Mesenchymal stem cell (in vitro differentiated cells and primary cell): ENCODE measurements at regions not wholly inside any gene's neighbourhood (a gene's known extent, or its start where the extent isn't known, plus 50 kb on each side); places are given as distances from the start of the nearest gene placed in this dataset.

Experiments
- DNase-seq: peaks from one replicate; pipeline ENCODE4 v3.0.0-alpha.2; 2013
- H2AFZ ChIP-seq: one replicate; pipeline ENCODE4 v1.6.1; 2013; ENCODE audit warnings: low read depth, mild to moderate bottlenecking, control low read depth, inconsistent platforms, low read length, moderate library complexity
- H2AK5ac ChIP-seq: 2 replicates; pipeline ENCODE4 v1.6.1; 2013; ENCODE audit warnings: low read length, moderate library complexity, mild to moderate bottlenecking, inconsistent platforms; ENCODE audit not compliant: severe bottlenecking
- H2BK120ac ChIP-seq: one replicate; pipeline ENCODE4 v1.6.1; 2013; ENCODE audit warnings: low read depth, mild to moderate bottlenecking, inconsistent platforms, low read length, moderate library complexity
- H2BK12ac ChIP-seq, 2 experiments: one replicate each; pipeline ENCODE4 v1.6.1; 2013; ENCODE audit warnings: inconsistent platforms in 2 of 2, low read length in 2 of 2, mild to moderate bottlenecking in 2 of 2, moderate library complexity in 2 of 2, control low read depth in 1 of 2
- H2BK15ac ChIP-seq: one replicate; pipeline ENCODE4 v1.6.1; 2013; ENCODE audit warnings: mild to moderate bottlenecking, low read depth, inconsistent platforms; ENCODE audit not compliant: poor library complexity, severe bottlenecking
- H2BK5ac ChIP-seq: 2 replicates; pipeline ENCODE4 v1.6.1; 2013; ENCODE audit warnings: low read depth, mild to moderate bottlenecking, low read length, control low read depth, inconsistent platforms; ENCODE audit not compliant: poor library complexity, severe bottlenecking
- H3K14ac ChIP-seq, 2 experiments: one replicate each; pipeline ENCODE4 v1.6.1; 2013; ENCODE audit warnings: inconsistent platforms in 2 of 2, low read length in 2 of 2, control low read depth in 1 of 2, mild to moderate bottlenecking in 1 of 2, moderate library complexity in 1 of 2
- H3K18ac ChIP-seq, 2 experiments: one replicate each; pipeline ENCODE4 v1.6.1; 2013; ENCODE audit warnings: inconsistent platforms in 2 of 2, low read length in 2 of 2, control low read depth in 1 of 2, low read depth in 1 of 2, mild to moderate bottlenecking in 1 of 2
- H3K23ac ChIP-seq, 2 experiments: one replicate each; pipeline ENCODE4 v1.6.1; 2013; ENCODE audit warnings: inconsistent platforms in 2 of 2, low read length in 2 of 2, mild to moderate bottlenecking in 2 of 2, moderate library complexity in 2 of 2, control low read depth in 1 of 2
- H3K27ac ChIP-seq: 2 replicates; pipeline ENCODE4 v1.5.1; 2013; ENCODE audit warnings: mild to moderate bottlenecking, moderate library complexity, low read length, control low read depth, inconsistent platforms; ENCODE audit not compliant: poor library complexity, severe bottlenecking
- H3K27me3 ChIP-seq, 2 experiments: 2 replicates each; pipeline versions ENCODE4 v1.6.1 to v1.7.0; 2013; ENCODE audit warnings: low read length in 2 of 2, mild to moderate bottlenecking in 2 of 2, moderate library complexity in 2 of 2, control low read depth in 1 of 2, inconsistent platforms in 1 of 2; ENCODE audit not compliant: control insufficient read depth in 1 of 2, insufficient read depth in 1 of 2
- H3K36me3 ChIP-seq, 2 experiments: 2 replicates each; pipeline versions ENCODE4 v1.6.1 to v1.7.0; 2013; ENCODE audit warnings: low read length in 2 of 2, control low read depth in 1 of 2, inconsistent platforms in 1 of 2, low read depth in 1 of 2, mild to moderate bottlenecking in 1 of 2; ENCODE audit not compliant: insufficient read depth in 2 of 2, control insufficient read depth in 1 of 2
- H3K4ac ChIP-seq, 2 experiments: one replicate each; pipeline ENCODE4 v1.6.1; 2013; ENCODE audit warnings: inconsistent platforms in 2 of 2, low read length in 2 of 2, mild to moderate bottlenecking in 2 of 2, moderate library complexity in 2 of 2, control low read depth in 1 of 2, low read depth in 1 of 2
- H3K4me1 ChIP-seq: 2 replicates; pipeline ENCODE4 v1.6.1; 2013; ENCODE audit warnings: low read depth, low read length, control low read depth; ENCODE audit not compliant: control insufficient read depth, insufficient read depth
- H3K4me2 ChIP-seq: 2 replicates; pipeline ENCODE4 v1.6.1; 2013; ENCODE audit warnings: low read length, mild to moderate bottlenecking, inconsistent platforms; ENCODE audit not compliant: poor library complexity, severe bottlenecking
- H3K4me3 ChIP-seq, 2 experiments: 2 replicates each; pipeline versions ENCODE4 v1.5.1 to v1.7.0; 2013; ENCODE audit warnings: low read length in 2 of 2, mild to moderate bottlenecking in 2 of 2, control low read depth in 1 of 2, low read depth in 1 of 2; ENCODE audit not compliant: insufficient read depth in 1 of 2
- H3K79me1 ChIP-seq: replicated peaks from 2 replicates; pipeline ENCODE4 v1.6.1; 2013; ENCODE audit warnings: mild to moderate bottlenecking, control low read depth, low read length, inconsistent platforms; ENCODE audit not compliant: poor library complexity, severe bottlenecking
- H3K9ac ChIP-seq: 2 replicates; pipeline ENCODE4 v1.7.0; 2013; ENCODE audit warnings: mild to moderate bottlenecking, low read length, moderate library complexity
- H3K9me3 ChIP-seq: 2 replicates; pipeline ENCODE4 v1.7.0; 2013; ENCODE audit warnings: mild to moderate bottlenecking, low read length; ENCODE audit not compliant: control insufficient read depth
- H4K8ac ChIP-seq: one replicate; pipeline ENCODE4 v1.6.1; 2013; ENCODE audit warnings: inconsistent platforms, mild to moderate bottlenecking, low read length, moderate library complexity
- H4K91ac ChIP-seq: one replicate; pipeline ENCODE4 v1.6.1; 2013; ENCODE audit warnings: mild to moderate bottlenecking, low read length, inconsistent platforms
- WGBS: methylation state at CpG from one replicate; pipeline ENCODE4 v1.1.7; 2013; ENCODE audit warnings: mixed read lengths; 5-methylcytosine and 5-hydroxymethylcytosine counted together

DNA sequence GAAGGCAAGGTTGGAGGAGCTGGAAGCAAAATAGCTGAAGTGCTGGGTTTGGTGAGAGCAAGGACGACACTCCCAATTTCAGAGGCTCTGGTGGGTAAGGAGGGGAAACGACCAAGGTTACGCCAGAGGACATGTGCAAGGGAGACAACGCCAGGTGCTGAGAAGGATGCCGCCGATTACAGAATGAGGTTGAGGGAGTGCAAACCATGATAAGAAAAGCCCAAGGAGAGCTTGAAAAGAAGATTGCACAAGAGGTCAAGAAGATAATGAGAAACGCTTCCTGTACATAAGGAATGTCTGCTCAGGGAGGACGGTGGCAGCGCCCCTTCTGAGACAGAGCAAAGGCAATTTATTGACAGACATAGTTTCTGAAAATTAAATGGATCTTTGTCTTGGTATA is 382.0 kb upstream of the PROX1 start:
- Histone ChIP-seq H3K27me3 (peaks cover 0 to 25% of the 10 kb centered on the region in 2 experiments), H3K27ac (no peak overlapping the region), H3K14ac (no peak overlapping the region), H4K8ac (no peak overlapping the region), H3K9me3 (no peaks in the 10 kb centered on the region), H3K79me1 (no peaks in the 10 kb centered on the region), H4K91ac (no peak overlapping the region), H3K36me3 (no peaks in the 10 kb centered on the region), H3K23ac (no peak overlapping the region), H2BK12ac (no peak overlapping the region), H2BK120ac (no peak overlapping the region), H3K4me2 (no peak overlapping the region), H3K9ac (no peak overlapping the region), H2AK5ac (no peak overlapping the region), H3K4me1 (no peaks in the 10 kb centered on the region), H2BK15ac (no peak overlapping the region), H2AFZ (no peak overlapping the region), H2BK5ac (no peak overlapping the region), H3K4me3 (no peak overlapping the region), H3K4ac (no peak overlapping the region), H3K18ac (no peak overlapping the region)
- WGBS, result 75% methylated on average over 9 of the region's 9 CpGs
- no peak for DNase-seq

DNA sequence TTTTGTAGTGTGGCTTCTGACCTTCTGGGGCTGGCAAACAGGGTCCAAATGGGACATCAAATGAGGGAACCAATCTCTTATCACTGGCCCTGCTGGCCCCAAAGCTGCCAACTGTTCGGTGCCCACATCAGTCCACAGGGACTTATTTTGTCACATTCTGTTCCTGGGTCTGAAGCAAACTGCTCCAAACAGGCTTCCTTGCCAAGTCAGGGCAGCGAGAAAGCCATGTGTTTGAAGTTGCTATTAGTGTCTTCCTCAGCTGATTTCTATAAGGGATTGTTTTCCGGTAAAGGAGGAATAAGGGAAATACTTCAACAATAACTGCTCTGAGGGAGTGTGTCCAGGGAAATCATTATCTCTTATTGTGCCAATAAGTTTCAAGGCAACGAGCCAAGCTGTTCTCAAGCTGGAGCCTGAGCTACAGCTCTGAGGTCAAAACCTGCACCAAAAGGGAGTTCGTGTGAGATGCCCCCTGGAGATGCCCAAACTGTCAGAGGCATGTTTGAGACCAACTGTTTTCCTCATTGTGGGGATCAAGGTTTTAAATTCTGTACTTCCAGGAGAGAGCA is 381.4 kb upstream of the PROX1 start:
- Histone ChIP-seq H4K91ac (no peak overlapping the region), H3K9me3 (no peaks in the 10 kb centered on the region), H2AFZ (no peak overlapping the region), H3K23ac (no peak overlapping the region), H2BK15ac (no peak overlapping the region), H3K18ac (no peak overlapping the region), H2AK5ac (no peak overlapping the region), H3K36me3 (no peaks in the 10 kb centered on the region), H3K4ac (no peak overlapping the region), H3K4me1 (no peaks in the 10 kb centered on the region), H3K27me3 (peaks cover 0 to 28% of the 10 kb centered on the region in 2 experiments), H3K27ac (no peak overlapping the region), H3K79me1 (no peaks in the 10 kb centered on the region), H2BK12ac (no peak overlapping the region), H3K4me3 (no peak overlapping the region), H2BK120ac (no peak overlapping the region), H3K9ac (no peak overlapping the region), H3K14ac (no peak overlapping the region), H3K4me2 (no peak overlapping the region), H4K8ac (no peak overlapping the region), H2BK5ac (no peak overlapping the region)
- 67% methylated on average over 5 of the region's 5 CpGs for WGBS
- no peak for DNase-seq

DNA sequence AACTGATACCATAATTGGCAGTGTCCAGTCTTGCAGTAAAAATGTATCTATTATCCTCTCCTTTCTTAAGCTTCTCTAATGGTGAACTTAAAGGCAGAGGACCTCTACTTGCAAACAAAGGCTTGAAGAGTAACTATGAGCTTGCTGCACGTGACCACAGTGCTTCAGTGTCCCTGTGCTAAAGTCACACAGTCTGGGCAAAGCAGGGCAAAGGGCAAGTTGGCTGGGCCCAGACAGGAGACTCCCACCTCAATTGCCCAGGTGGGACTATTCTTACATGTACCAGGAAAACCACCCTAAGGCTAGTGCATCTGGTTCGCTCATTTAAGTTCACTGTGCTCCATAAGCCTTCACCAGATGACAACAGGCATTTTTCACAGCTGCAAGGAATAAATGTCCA is 374.2 kb upstream of the PROX1 start:
- H3K36me3 ChIP-seq, result no peaks in the 10 kb centered on the region
- no peak for DNase-seq

DNA sequence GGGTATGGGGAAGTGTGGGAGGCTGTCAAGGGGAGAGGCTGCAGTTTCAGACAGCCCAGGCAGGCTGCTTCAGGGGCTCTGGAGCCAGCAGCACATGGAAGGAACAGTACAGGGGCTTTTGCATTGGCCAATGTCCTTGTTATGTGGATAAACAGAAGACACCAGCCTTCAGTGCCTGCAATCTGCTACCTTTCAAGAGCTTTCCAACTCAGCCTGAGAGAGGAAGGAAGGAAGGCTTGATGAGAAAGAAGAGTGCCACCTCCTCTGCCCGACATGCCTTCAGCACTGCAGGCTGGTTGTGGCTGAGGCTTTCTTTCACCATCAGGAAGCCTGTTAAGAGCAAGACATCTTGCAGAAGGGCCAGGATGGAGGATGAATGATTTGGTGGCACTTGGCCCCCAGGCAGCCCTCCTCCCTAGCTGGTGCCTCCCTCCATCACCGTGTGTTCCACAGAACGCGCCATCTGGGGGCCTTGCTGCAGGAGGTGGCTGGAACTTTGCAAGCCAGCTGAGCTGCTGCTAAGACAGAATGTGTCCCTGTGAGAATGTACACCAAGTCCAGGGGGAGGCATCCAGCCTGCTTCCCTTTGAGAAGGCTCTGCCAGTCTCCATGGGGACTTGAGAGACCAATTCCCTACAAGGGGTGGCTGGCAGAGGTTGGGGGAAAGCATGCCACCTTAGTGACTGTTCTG is 372.4 kb upstream of the PROX1 start:
- no peak overlapping the region for H3K18ac ChIP-seq
- 73% methylated on average over 4 of the region's 4 CpGs for WGBS
- H3K14ac ChIP-seq, result no peak overlapping the region

More for the DNA sequence above, 374.2 kb upstream of the PROX1 start:
- no peaks in the 10 kb centered on the region for H3K4me1 ChIP-seq
- H2BK5ac ChIP-seq, result no peak overlapping the region
- H4K91ac ChIP-seq, result no peak overlapping the region
- no peaks in the 10 kb centered on the region for H3K9me3 ChIP-seq
- no peak overlapping the region for H4K8ac ChIP-seq
- no peak overlapping the region for H2AK5ac ChIP-seq
- H3K18ac ChIP-seq, result no peak overlapping the region
- H3K9ac ChIP-seq, result no peak overlapping the region
- no peaks in the 10 kb centered on the region for H3K79me1 ChIP-seq
- H3K27me3 ChIP-seq, result peaks cover 0 to 41% of the 10 kb centered on the region in 2 experiments
- no peak overlapping the region for H2AFZ ChIP-seq
- H3K4me2 ChIP-seq, result no peak overlapping the region
- H2BK15ac ChIP-seq, result no peak overlapping the region
- H3K27ac ChIP-seq, result no peak overlapping the region
- H3K4ac ChIP-seq, result no peak overlapping the region
- no peak overlapping the region for H3K14ac ChIP-seq
- no peak overlapping the region for H3K4me3 ChIP-seq
- H3K23ac ChIP-seq, result no peak overlapping the region
- H2BK120ac ChIP-seq, result no peak overlapping the region
- no peak overlapping the region for H2BK12ac ChIP-seq
- WGBS, result 51% methylated on average over 2 of the region's 2 CpGs

More for the DNA sequence above, 372.4 kb upstream of the PROX1 start:
- H3K27me3 ChIP-seq, result peaks cover 0 to 48% of the 10 kb centered on the region in 2 experiments
- no peak overlapping the region for H2AFZ ChIP-seq
- H3K9ac ChIP-seq, result no peak overlapping the region
- no peak overlapping the region for H3K23ac ChIP-seq
- H3K9me3 ChIP-seq, result no peaks in the 10 kb centered on the region
- H3K4me3 ChIP-seq, result no peak overlapping the region
- H4K91ac ChIP-seq, result no peak overlapping the region
- no peak overlapping the region for H3K4me2 ChIP-seq
- no peaks in the 10 kb centered on the region for H3K4me1 ChIP-seq
- H4K8ac ChIP-seq, result no peak overlapping the region
- H2BK12ac ChIP-seq, result no peak overlapping the region
- H2AK5ac ChIP-seq, result no peak overlapping the region
- no peak overlapping the region for H3K4ac ChIP-seq
- H3K36me3 ChIP-seq, result no peaks in the 10 kb centered on the region
- H3K79me1 ChIP-seq, result no peaks in the 10 kb centered on the region
- no peak overlapping the region for H2BK5ac ChIP-seq
- no peak overlapping the region for H2BK15ac ChIP-seq
- H2BK120ac ChIP-seq, result no peak overlapping the region
- H3K27ac ChIP-seq, result no peak overlapping the region
- DNase-seq, result no peak
